Loucy (cell line): ENCODE measurements at regions not wholly inside any gene's neighbourhood (a gene's known extent, or its start where the extent isn't known, plus 50 kb on each side); places are given as distances from the start of the nearest gene placed in this dataset.

Source experiments
- H2AFZ ChIP-seq: fragments of 200-600 bp; sonication (generic); 2 replicates; pipeline ENCODE4 v1.6.0; 2016; ENCODE audit warnings: antibody characterized with exemption, mild to moderate bottlenecking, low read length, moderate library complexity
- H3F3A ChIP-seq: fragments of 200-600 bp; 2 replicates; pipeline ENCODE4 v1.6.0; 2016; ENCODE audit warnings: antibody characterized with exemption, low read depth, mild to moderate bottlenecking
- H3K27me3 ChIP-seq: fragments of 200-600 bp; sonication (generic); 2 replicates; pipeline ENCODE4 v1.6.1; 2014; ENCODE audit warnings: low read length, mild to moderate bottlenecking; ENCODE audit not compliant: insufficient read depth, poor library complexity, severe bottlenecking
- H3K36me3 ChIP-seq: fragments of 200-600 bp; sonication (generic); 2 replicates; pipeline ENCODE4 v1.6.1; 2016; ENCODE audit warnings: low read length; ENCODE audit not compliant: insufficient read depth
- H3K4me1 ChIP-seq: fragments of 200-600 bp; sonication (generic); 2 replicates; pipeline ENCODE4 v1.5.1; 2014; ENCODE audit warnings: low read length, mild to moderate bottlenecking; ENCODE audit not compliant: insufficient read depth, poor library complexity, severe bottlenecking
- H3K4me2 ChIP-seq: fragments of 200-600 bp; sonication (generic); 2 replicates; pipeline ENCODE4 v1.6.0; 2014; ENCODE audit warnings: antibody characterized with exemption, low read length, low read depth, mild to moderate bottlenecking; ENCODE audit not compliant: poor library complexity, severe bottlenecking
- H3K4me3 ChIP-seq: fragments of 200-600 bp; sonication (generic); 2 replicates; pipeline ENCODE4 v1.5.1; 2014; ENCODE audit warnings: low read length, mild to moderate bottlenecking, mixed read lengths; ENCODE audit not compliant: poor library complexity, severe bottlenecking
- H3K79me2 ChIP-seq: fragments of 200-600 bp; sonication (generic); 2 replicates; pipeline ENCODE4 v1.6.1; 2014; ENCODE audit warnings: low read length; ENCODE audit not compliant: insufficient read depth
- H3K9ac ChIP-seq: fragments of 200-600 bp; sonication (generic); 2 replicates; pipeline ENCODE4 v1.6.0; 2014; ENCODE audit warnings: mild to moderate bottlenecking, low read depth, low read length, moderate library complexity; ENCODE audit not compliant: poor library complexity, severe bottlenecking
- H3K9me2 ChIP-seq: fragments of 200-600 bp; sonication (generic); replicated peaks from 2 replicates; pipeline ENCODE4 v1.6.1; 2016; ENCODE audit warnings: low read depth, low read length, mixed read lengths
- H3K9me3 ChIP-seq: fragments of 200-600 bp; sonication (generic); 2 replicates; pipeline ENCODE4 v1.6.1; 2014; ENCODE audit warnings: mild to moderate bottlenecking, antibody characterized with exemption, low read length, low read depth; ENCODE audit not compliant: insufficient read depth
- H4K20me1 ChIP-seq: fragments of 200-600 bp; sonication (generic); 2 replicates; pipeline ENCODE4 v1.6.0; 2014; ENCODE audit warnings: antibody characterized with exemption, low read length, mild to moderate bottlenecking; ENCODE audit not compliant: insufficient read depth, poor library complexity, severe bottlenecking
- EZH2phosphoT487 ChIP-seq: fragments of 200-600 bp; IDR thresholded peaks from 2 replicates; pipeline ENCODE4 v1.6.1; 2018; ENCODE audit warnings: antibody characterized with exemption, mild to moderate bottlenecking, moderate library complexity, borderline replicate concordance
- TF ChIP-seq, protein P1 (sequence below): fragments of 200-600 bp; sonication (generic); conservative IDR thresholded peaks from 2 replicates; pipeline ENCODE4 v1.5.1; 2014; ENCODE audit warnings: mild to moderate bottlenecking, antibody characterized with exemption, low read length

- Histone ChIP-seq H3K9me2 (no peaks in the 10 kb centered on the region), H3K9ac (no peak overlapping the region), H3F3A (no peaks in the 10 kb centered on the region), H3K9me3 (no peaks in the 10 kb centered on the region), H4K20me1 (no peaks in the 10 kb centered on the region), H3K4me2 (no peak overlapping the region), H3K4me1 (peaks cover 4% of the 10 kb centered on the region), H3K4me3 (no peak overlapping the region), H3K36me3 (no peaks in the 10 kb centered on the region), H2AFZ (no peak overlapping the region), H3K79me2 (no peaks in the 10 kb centered on the region), H3K27me3 (no peaks in the 10 kb centered on the region)
- no peak for TF ChIP-seq EZH2phosphoT487
- TF ChIP-seq, protein P1, sequence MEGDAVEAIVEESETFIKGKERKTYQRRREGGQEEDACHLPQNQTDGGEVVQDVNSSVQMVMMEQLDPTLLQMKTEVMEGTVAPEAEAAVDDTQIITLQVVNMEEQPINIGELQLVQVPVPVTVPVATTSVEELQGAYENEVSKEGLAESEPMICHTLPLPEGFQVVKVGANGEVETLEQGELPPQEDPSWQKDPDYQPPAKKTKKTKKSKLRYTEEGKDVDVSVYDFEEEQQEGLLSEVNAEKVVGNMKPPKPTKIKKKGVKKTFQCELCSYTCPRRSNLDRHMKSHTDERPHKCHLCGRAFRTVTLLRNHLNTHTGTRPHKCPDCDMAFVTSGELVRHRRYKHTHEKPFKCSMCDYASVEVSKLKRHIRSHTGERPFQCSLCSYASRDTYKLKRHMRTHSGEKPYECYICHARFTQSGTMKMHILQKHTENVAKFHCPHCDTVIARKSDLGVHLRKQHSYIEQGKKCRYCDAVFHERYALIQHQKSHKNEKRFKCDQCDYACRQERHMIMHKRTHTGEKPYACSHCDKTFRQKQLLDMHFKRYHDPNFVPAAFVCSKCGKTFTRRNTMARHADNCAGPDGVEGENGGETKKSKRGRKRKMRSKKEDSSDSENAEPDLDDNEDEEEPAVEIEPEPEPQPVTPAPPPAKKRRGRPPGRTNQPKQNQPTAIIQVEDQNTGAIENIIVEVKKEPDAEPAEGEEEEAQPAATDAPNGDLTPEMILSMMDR, result no peak
Measured at GRCh38 chr14:65962952-65963351, 523.2 kb upstream of the CCDC196 start.

DNA sequence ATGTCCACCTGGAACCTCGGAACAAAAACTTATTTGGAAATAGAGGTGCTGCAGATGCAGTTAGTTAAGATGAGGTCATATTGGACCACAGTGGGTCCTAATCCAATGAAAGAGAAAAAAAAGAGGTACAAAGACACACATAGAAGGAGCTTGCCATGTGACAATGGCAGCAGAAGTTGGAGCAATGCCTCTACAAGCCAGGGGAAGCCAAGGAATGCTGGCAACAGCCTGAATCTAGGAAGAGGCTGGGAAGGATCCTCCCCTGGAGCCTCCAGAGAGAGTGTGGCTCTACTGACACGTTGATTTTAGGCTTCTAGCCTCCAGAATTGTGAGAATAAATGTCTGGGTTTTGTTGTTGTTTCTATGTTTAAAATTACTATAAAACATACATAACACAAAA is 521.8 kb upstream of the CCDC196 start:
- Histone ChIP-seq H2AFZ (no peak overlapping the region), H3K27me3 (no peaks in the 10 kb centered on the region), H3K9me2 (no peaks in the 10 kb centered on the region), H3K4me2 (no peak overlapping the region), H3F3A (no peaks in the 10 kb centered on the region), H3K9me3 (no peaks in the 10 kb centered on the region), H3K4me1 (no peaks in the 10 kb centered on the region), H3K9ac (no peak overlapping the region), H4K20me1 (no peaks in the 10 kb centered on the region), H3K79me2 (no peaks in the 10 kb centered on the region), H3K4me3 (no peak overlapping the region), H3K36me3 (no peaks in the 10 kb centered on the region)
- TF ChIP-seq EZH2phosphoT487, result no peak
- TF ChIP-seq, protein P1, result no peak

GRCh38 chr14:65966188-65966587 is 520.0 kb upstream of the CCDC196 start:
- H3K27me3 ChIP-seq, result no peaks in the 10 kb centered on the region
- no peak overlapping the region for H3K4me3 ChIP-seq
- H4K20me1 ChIP-seq, result no peaks in the 10 kb centered on the region
- no peaks in the 10 kb centered on the region for H3K4me1 ChIP-seq
- TF ChIP-seq, protein P1, result peak; percentile 50
- TF ChIP-seq EZH2phosphoT487, result no peak
- no peak overlapping the region for H3K4me2 ChIP-seq
- no peaks in the 10 kb centered on the region for H3F3A ChIP-seq
- H3K9ac ChIP-seq, result no peak overlapping the region
- H3K79me2 ChIP-seq, result no peaks in the 10 kb centered on the region
- no peaks in the 10 kb centered on the region for H3K9me3 ChIP-seq
- no peak overlapping the region for H2AFZ ChIP-seq
- no peaks in the 10 kb centered on the region for H3K9me2 ChIP-seq
- H3K36me3 ChIP-seq, result no peaks in the 10 kb centered on the region
